ENCODE measurements at regions not wholly inside any gene's neighbourhood (a gene's known extent, or its start where the extent isn't known, plus 50 kb on each side); places are given as distances from the start of the nearest gene placed in this dataset.
"Not testable (repeated sequence)": the region's sequence is repeated elsewhere in the genome, so short reads cannot be mapped to it uniquely, and the experiment has no call there.

GRCh38 chr3:40864146-40864782 is 335.0 kb upstream of the CTNNB1 start:
- DNase-seq: no peak

- DNase-seq: no peak
These were observed 334.4 kb upstream of the CTNNB1 start for GRCh38 chr3:40864915-40865314.

- DNase-seq: no peak
These were observed 331.5 kb upstream of the CTNNB1 start for GRCh38 chr3:40867797-40868196.

GRCh38 chr3:40869013-40869412 is 330.3 kb upstream of the CTNNB1 start:
- DNase-seq: no peak

- DNase-seq: no peak
These were observed 329.4 kb upstream of the CTNNB1 start for GRCh38 chr3:40869939-40870338.

- DNase-seq: no peak
These were observed 327.9 kb upstream of the CTNNB1 start for GRCh38 chr3:40871394-40871793.

GRCh38 chr3:40872258-40872920 is 326.9 kb upstream of the CTNNB1 start:
- DNase-seq: no peak

GRCh38 chr3:40873476-40873875 is 325.8 kb upstream of the CTNNB1 start:
- DNase-seq: no peak

GRCh38 chr3:40873934-40874699 is 325.2 kb upstream of the CTNNB1 start:
- no peak for DNase-seq

- DNase-seq: no peak
These were observed 323.7 kb upstream of the CTNNB1 start for GRCh38 chr3:40875581-40875980.

- no peak for DNase-seq
These were observed 323.3 kb upstream of the CTNNB1 start for GRCh38 chr3:40876009-40876408.

- DNase-seq: no peak
These were observed 322.8 kb upstream of the CTNNB1 start for GRCh38 chr3:40876496-40876895.

- DNase-seq: no peak
These were observed 321.5 kb upstream of the CTNNB1 start for GRCh38 chr3:40877631-40878463.

- no peak for DNase-seq
These were observed 320.8 kb upstream of the CTNNB1 start for GRCh38 chr3:40878464-40878905.

- no peak for DNase-seq
These were observed 313.9 kb upstream of the CTNNB1 start for GRCh38 chr3:40885430-40885829.

- DNase-seq: no peak
These were observed 312.5 kb upstream of the CTNNB1 start for GRCh38 chr3:40886660-40887425.

- no peak for DNase-seq
These were observed 308.1 kb upstream of the CTNNB1 start for GRCh38 chr3:40891186-40891585.

GRCh38 chr3:40895109-40895508 is 304.2 kb upstream of the CTNNB1 start:
- no peak for DNase-seq

- DNase-seq: no peak
These were observed 300.0 kb upstream of the CTNNB1 start for GRCh38 chr3:40899286-40899712.

GRCh38 chr3:40901298-40901697 is 298.0 kb upstream of the CTNNB1 start:
- no peak for DNase-seq

GRCh38 chr3:40901796-40902195 is 297.5 kb upstream of the CTNNB1 start:
- DNase-seq: no peak

- not testable (repeated sequence) for DNase-seq
These were observed 291.3 kb upstream of the CTNNB1 start for GRCh38 chr3:40907907-40908465.

Measured in stimulated activated CD4-positive, alpha-beta T cell treated with anti-CD3 and anti-CD28 coated beads, Interleukin-2, amount 100 ng/mL, for 24 hours (primary cell).